HL-60 (cell line): ENCODE measurements at regions not wholly inside any gene's neighbourhood (a gene's known extent, or its start where the extent isn't known, plus 50 kb on each side); places are given as distances from the start of the nearest gene placed in this dataset.

Experiments
- CTCF ChIP-seq: IDR thresholded peaks from one replicate; pipeline ENCODE4 v1.5.1; 2011; ENCODE audit warnings: low read length, control low read depth, inconsistent platforms; ENCODE audit not compliant: insufficient read depth
- GABPA ChIP-seq: IDR thresholded peaks from 2 replicates; pipeline ENCODE4 v1.6.1; 2012; ENCODE audit warnings: low read depth
- POLR2AphosphoS5 ChIP-seq: IDR thresholded peaks from 2 replicates; pipeline ENCODE4 v1.6.1; 2012; ENCODE audit warnings: low read depth
- REST ChIP-seq: IDR thresholded peaks from 2 replicates; pipeline ENCODE4 v1.6.1; 2012; ENCODE audit warnings: low read depth; ENCODE audit not compliant: insufficient replicate concordance
- SPI1 ChIP-seq: IDR thresholded peaks from 2 replicates; pipeline ENCODE4 v1.6.1; 2012; ENCODE audit warnings: low read depth, mild to moderate bottlenecking, borderline replicate concordance

GRCh38 chr18:70425236-70425635, 136.4 kb downstream of the SOCS6 start:
- TF ChIP-seq GABPA = no peak
- no peak for TF ChIP-seq REST
- TF ChIP-seq CTCF = no peak
- TF ChIP-seq POLR2AphosphoS5 = no peak
- TF ChIP-seq SPI1 = no peak
